ENCODE measurements at regions not wholly inside any gene's neighbourhood (a gene's known extent, or its start where the extent isn't known, plus 50 kb on each side); places are given as distances from the start of the nearest gene placed in this dataset.

DNA sequence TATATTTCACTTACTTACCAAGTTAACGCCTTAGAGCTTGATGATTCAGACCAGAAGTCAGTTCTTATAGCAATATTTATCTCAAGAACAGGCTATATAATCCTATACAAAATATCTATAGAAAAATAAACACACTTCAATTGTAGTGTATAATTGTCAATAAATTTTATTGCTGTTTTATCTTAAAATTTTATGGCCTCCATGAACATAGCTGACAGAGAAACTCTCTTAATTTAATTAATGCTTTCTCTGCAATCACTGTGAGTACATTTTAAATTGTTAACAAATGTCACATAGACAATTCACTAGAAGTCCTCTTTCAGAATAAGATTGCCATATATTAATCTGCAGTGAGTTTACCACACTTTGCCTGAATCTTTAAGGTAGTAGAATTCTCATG is 178.6 kb downstream of the RFPL4B start:
- TF ChIP-seq, protein P1, sequence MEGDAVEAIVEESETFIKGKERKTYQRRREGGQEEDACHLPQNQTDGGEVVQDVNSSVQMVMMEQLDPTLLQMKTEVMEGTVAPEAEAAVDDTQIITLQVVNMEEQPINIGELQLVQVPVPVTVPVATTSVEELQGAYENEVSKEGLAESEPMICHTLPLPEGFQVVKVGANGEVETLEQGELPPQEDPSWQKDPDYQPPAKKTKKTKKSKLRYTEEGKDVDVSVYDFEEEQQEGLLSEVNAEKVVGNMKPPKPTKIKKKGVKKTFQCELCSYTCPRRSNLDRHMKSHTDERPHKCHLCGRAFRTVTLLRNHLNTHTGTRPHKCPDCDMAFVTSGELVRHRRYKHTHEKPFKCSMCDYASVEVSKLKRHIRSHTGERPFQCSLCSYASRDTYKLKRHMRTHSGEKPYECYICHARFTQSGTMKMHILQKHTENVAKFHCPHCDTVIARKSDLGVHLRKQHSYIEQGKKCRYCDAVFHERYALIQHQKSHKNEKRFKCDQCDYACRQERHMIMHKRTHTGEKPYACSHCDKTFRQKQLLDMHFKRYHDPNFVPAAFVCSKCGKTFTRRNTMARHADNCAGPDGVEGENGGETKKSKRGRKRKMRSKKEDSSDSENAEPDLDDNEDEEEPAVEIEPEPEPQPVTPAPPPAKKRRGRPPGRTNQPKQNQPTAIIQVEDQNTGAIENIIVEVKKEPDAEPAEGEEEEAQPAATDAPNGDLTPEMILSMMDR (IDR thresholded peaks at IDR 0.05; ENCODE audit: extremely low read depth in 1 of 2, insufficient read depth in 1 of 2, low read depth in 1 of 2, low read length in 2 of 2) = no peak
- no peak for TF ChIP-seq POLR2AphosphoS5 (IDR thresholded peaks at IDR 0.05; ENCODE audit: insufficient read depth, low read depth, low read length)
- TF ChIP-seq POLR2A (IDR thresholded peaks at IDR 0.05; ENCODE audit: low read depth, low read length) = no peak
- TF ChIP-seq, protein P2, sequence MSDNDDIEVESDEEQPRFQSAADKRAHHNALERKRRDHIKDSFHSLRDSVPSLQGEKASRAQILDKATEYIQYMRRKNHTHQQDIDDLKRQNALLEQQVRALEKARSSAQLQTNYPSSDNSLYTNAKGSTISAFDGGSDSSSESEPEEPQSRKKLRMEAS (IDR thresholded peaks at IDR 0.05; ENCODE audit: insufficient read depth, insufficient read length) = no peak
- no peak for TF ChIP-seq EZH2 (IDR thresholded peaks at IDR 0.05; ENCODE audit: borderline replicate concordance, low read depth, low read length, severe bottlenecking)
- no peak for TF ChIP-seq JUN (IDR thresholded peaks at IDR 0.05; ENCODE audit: borderline replicate concordance, insufficient read depth, insufficient read length, low read depth)

All from endothelial cell of umbilical vein (primary cell).